ENCODE measurements at regions not wholly inside any gene's neighbourhood (a gene's known extent, or its start where the extent isn't known, plus 50 kb on each side); places are given as distances from the start of the nearest gene placed in this dataset.

GRCh38 chr4:130296448-130296847, 1200.5 kb downstream of the C4orf33 start:
- no peak overlapping the region for H3K27ac ChIP-seq
- TF ChIP-seq CTCF (IDR thresholded peaks at IDR 0.05), result no peak

GRCh38 chr4:130306566-130306965, 1210.6 kb downstream of the C4orf33 start:
- TF ChIP-seq CTCF (IDR thresholded peaks at IDR 0.05) (peak; percentile 44), ZFX (IDR thresholded peaks at IDR 0.05; ENCODE audit: borderline replicate concordance) (no peak)
- H3K27ac ChIP-seq, result no peak overlapping the region

- H3K27ac ChIP-seq, result no peak overlapping the region
- no peak for TF ChIP-seq CTCF (IDR thresholded peaks at IDR 0.05)
- no peak for TF ChIP-seq ZFX (IDR thresholded peaks at IDR 0.05; ENCODE audit: borderline replicate concordance)
These were observed 1213.3 kb downstream of the C4orf33 start for GRCh38 chr4:130309221-130309620.

GRCh38 chr4:130322439-130322838, 1226.5 kb downstream of the C4orf33 start:
- TF ChIP-seq ZFX (IDR thresholded peaks at IDR 0.05; ENCODE audit: borderline replicate concordance) (no peak), CTCF (IDR thresholded peaks at IDR 0.05) (no peak)
- no peak overlapping the region for H3K27ac ChIP-seq

GRCh38 chr4:130329036-130329435, 1233.1 kb downstream of the C4orf33 start:
- no peak for TF ChIP-seq ZFX (IDR thresholded peaks at IDR 0.05; ENCODE audit: borderline replicate concordance)
- TF ChIP-seq CTCF (IDR thresholded peaks at IDR 0.05), result no peak

GRCh38 chr4:130333241-130333759, 1237.3 kb downstream of the C4orf33 start:
- H3K27ac ChIP-seq, result no peak overlapping the region
- TF ChIP-seq ZFX (IDR thresholded peaks at IDR 0.05; ENCODE audit: borderline replicate concordance), result no peak
- no peak for TF ChIP-seq CTCF (IDR thresholded peaks at IDR 0.05)

More at GRCh38 chr4:130329036-130329435, 1233.1 kb downstream of the C4orf33 start:
- H3K27ac ChIP-seq, result no peak overlapping the region

- no peak for TF ChIP-seq CTCF (IDR thresholded peaks at IDR 0.05)
- TF ChIP-seq ZFX (IDR thresholded peaks at IDR 0.05; ENCODE audit: borderline replicate concordance), result no peak
- H3K27ac ChIP-seq, result no peak overlapping the region
These were observed 1239.7 kb downstream of the C4orf33 start for GRCh38 chr4:130335417-130336194.
